ENCODE measurements at regions not wholly inside any gene's neighbourhood (a gene's known extent, or its start where the extent isn't known, plus 50 kb on each side); places are given as distances from the start of the nearest gene placed in this dataset.

DNA sequence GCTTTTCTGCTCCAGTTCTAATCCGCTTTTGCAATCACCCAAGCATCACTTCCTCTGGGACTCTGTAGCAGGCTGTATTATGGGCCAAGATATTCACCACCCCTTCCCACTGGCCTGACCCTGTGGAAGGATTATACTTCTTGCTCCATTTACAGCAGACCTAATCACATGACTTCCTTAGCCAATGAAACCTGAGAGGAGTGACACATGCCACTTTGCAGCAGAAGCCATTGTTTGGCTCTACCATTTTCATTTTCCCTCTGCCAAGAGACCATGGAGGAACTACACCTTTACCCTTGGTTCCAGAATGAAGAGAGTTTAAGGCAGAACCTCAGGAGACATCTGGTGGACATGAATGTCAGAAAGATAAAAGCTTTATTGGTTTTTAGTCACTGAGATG, 134.9 kb upstream of the HSD17B12 start:
- no peaks in the 10 kb centered on the region for H3K9me3 ChIP-seq (ENCODE audit: control insufficient read depth, insufficient read depth, low read length)
- H3K4me3 ChIP-seq (ENCODE audit: low read length) = no peak overlapping the region
- no peaks in the 10 kb centered on the region for H3K36me3 ChIP-seq (ENCODE audit: control insufficient read depth, insufficient read depth, low read length)
- no peak overlapping the region for H3K27ac ChIP-seq (ENCODE audit: low read length)
- DNase-seq (ENCODE audit: low read depth, low spot score) = no peak
- H3K27me3 ChIP-seq (ENCODE audit: control insufficient read depth, insufficient read depth, low read length) = peaks cover 8% of the 10 kb centered on the region; the same call in 1 of the 2 replicates
- no CpG with 5 or more reads among the region's 1 CpG for WGBS (ENCODE audit: insufficient coverage, insufficient read length)
- H3K4me1 ChIP-seq (ENCODE audit: control insufficient read depth, insufficient read depth, low read length) = peaks cover 1% of the 10 kb centered on the region; the same call in 1 of the 2 replicates

DNA sequence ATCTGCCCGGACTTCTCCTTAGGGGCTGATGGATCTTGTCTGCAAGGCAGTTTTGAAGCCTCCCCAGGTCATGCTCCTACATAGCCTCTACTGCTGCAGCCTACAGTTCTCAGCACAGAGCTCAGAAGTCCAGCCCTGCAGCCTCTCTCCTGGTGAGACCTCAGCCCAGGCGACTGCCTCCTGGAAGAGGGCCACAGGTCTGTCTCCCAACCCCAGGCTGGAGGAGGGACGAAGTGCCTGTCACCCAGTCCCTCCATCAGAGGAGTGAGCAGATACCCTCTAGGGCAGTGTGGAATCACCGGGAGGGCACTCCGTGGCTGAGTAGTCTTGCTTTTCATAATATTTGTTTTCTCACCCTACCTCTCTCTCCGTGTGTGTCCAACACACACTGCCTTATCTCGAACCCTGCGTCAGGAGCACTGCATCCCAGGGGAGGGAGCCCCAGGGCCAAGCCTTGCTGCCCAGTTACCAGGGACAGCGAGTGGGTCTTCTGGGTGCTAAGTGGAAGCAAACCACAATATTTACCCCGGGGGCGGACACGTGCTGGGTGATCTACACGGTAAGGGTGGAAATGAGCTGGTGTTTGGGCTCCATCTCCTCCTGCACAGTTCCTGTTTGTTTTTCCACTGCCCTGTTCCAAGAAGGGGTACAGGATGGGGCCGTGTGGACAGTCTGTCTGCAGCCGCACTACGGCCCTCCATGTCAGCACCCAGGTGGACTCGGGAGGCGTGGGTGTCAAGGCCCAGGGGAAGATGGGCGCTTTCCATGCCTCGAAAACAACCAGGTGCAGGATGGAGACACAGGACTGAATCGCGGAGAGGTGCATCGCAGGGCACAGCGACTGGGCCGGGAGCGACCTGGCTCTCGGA, 133.7 kb upstream of the HSD17B12 start:
- Histone ChIP-seq H3K27me3 (ENCODE audit: control insufficient read depth, insufficient read depth, low read length) (peaks cover 8% of the 10 kb centered on the region; the same call in 1 of the 2 replicates), H3K27ac (ENCODE audit: low read length) (no peak overlapping the region), H3K36me3 (ENCODE audit: control insufficient read depth, insufficient read depth, low read length) (no peaks in the 10 kb centered on the region), H3K9me3 (ENCODE audit: control insufficient read depth, insufficient read depth, low read length) (no peaks in the 10 kb centered on the region), H3K4me3 (ENCODE audit: low read length) (peak overlapping the region; percentile 37; the same call in 1 of the 2 replicates), H3K4me1 (ENCODE audit: control insufficient read depth, insufficient read depth, low read length) (peaks cover 1% of the 10 kb centered on the region; the same call in 1 of the 2 replicates)
- no peak for DNase-seq (ENCODE audit: low read depth, low spot score)
- WGBS (ENCODE audit: insufficient coverage, insufficient read length) = no CpG with 5 or more reads among the region's 27 CpGs

DNA sequence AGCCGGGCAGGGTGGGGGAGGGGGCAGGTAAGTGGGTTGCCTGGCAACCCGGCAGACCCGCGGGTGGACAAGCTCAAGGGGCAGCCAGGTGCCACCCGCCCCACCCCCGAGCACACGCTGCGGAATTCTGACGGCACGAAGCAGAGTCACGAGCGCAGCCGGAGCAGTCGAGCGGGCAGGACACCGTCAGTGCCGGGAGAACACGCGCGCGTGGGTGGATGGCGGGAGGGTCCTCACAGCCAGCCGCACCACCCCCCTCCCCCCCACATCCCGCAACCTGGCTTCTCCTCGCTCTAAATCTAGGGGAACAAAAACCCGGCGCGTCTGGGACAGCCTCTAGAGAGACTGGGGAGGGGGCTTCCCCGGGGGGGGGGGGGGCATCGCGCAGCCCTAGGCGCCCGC, 133.1 kb upstream of the HSD17B12 start:
- Histone ChIP-seq H3K36me3 (ENCODE audit: control insufficient read depth, insufficient read depth, low read length) (no peaks in the 10 kb centered on the region), H3K4me1 (ENCODE audit: control insufficient read depth, insufficient read depth, low read length) (peaks cover 1% of the 10 kb centered on the region; the same call in 1 of the 2 replicates), H3K9me3 (ENCODE audit: control insufficient read depth, insufficient read depth, low read length) (no peaks in the 10 kb centered on the region), H3K27me3 (ENCODE audit: control insufficient read depth, insufficient read depth, low read length) (peaks cover 8% of the 10 kb centered on the region; the same call in 1 of the 2 replicates), H3K27ac (ENCODE audit: low read length) (no peak overlapping the region), H3K4me3 (ENCODE audit: low read length) (peak overlapping the region; percentile 37; the same call in 1 of the 2 replicates)
- no peak for DNase-seq (ENCODE audit: low read depth, low spot score)
- WGBS (ENCODE audit: insufficient coverage, insufficient read length) = no CpG with 5 or more reads among the region's 33 CpGs

DNA sequence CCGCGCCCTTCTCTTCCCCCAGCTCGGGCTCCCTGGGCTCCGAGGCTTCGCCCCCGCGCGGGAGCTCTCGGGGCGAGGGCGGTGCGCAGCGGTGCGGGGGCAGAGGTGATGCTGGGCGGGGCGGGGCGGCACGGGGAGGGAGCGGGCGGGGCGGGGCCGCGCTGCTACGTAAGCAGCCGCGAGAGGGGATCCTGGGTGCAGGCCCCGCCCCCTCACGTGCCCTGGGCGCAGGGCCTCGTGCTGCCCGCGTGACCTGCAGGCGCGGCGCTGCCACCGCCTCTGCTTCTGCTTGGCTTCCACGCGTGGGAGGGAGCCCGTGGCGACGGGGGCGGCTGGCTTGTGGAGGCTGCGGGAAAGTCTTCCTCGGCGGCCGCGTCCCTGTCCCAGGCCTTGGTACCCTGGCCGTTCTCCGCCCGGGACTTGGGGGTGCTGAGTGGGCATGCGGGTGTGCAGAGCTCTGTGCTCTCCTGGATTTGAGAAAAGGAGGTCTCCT, 132.6 kb upstream of the HSD17B12 start:
- Histone ChIP-seq H3K4me1 (ENCODE audit: control insufficient read depth, insufficient read depth, low read length) (peaks cover 1% of the 10 kb centered on the region; the same call in 1 of the 2 replicates), H3K27ac (ENCODE audit: low read length) (no peak overlapping the region), H3K36me3 (ENCODE audit: control insufficient read depth, insufficient read depth, low read length) (no peaks in the 10 kb centered on the region), H3K27me3 (ENCODE audit: control insufficient read depth, insufficient read depth, low read length) (peaks cover 8% of the 10 kb centered on the region; the same call in 1 of the 2 replicates), H3K9me3 (ENCODE audit: control insufficient read depth, insufficient read depth, low read length) (no peaks in the 10 kb centered on the region), H3K4me3 (ENCODE audit: low read length) (peak overlapping the region; percentile 37; the same call in 1 of the 2 replicates)
- DNase-seq (ENCODE audit: low read depth, low spot score) = no peak
- no CpG with 5 or more reads among the region's 51 CpGs for WGBS (ENCODE audit: insufficient coverage, insufficient read length)

DNA sequence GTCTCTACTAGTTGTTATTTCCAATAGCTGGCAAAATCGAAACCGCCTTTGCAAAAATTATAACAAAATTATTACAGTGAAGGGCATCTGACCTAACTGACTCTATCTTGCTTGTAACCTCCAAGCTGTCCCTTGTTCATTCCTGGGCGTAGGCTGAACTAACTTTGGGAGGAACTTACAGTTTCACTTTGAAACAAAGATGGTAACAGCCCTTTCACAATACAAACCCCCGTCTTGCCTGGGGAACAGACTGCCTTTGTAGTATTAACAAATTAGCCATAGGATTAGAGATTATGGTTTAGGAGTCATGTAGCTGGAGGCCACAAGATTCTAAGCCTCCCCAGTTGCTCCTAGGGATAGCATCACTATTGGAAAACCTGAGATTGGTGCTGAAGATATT, 131.6 kb upstream of the HSD17B12 start:
- Histone ChIP-seq H3K36me3 (ENCODE audit: control insufficient read depth, insufficient read depth, low read length) (no peaks in the 10 kb centered on the region), H3K27ac (ENCODE audit: low read length) (no peak overlapping the region), H3K9me3 (ENCODE audit: control insufficient read depth, insufficient read depth, low read length) (no peaks in the 10 kb centered on the region), H3K4me3 (ENCODE audit: low read length) (no peak overlapping the region), H3K27me3 (ENCODE audit: control insufficient read depth, insufficient read depth, low read length) (peaks cover 8% of the 10 kb centered on the region; the same call in 1 of the 2 replicates), H3K4me1 (ENCODE audit: control insufficient read depth, insufficient read depth, low read length) (peaks cover 1% of the 10 kb centered on the region; the same call in 1 of the 2 replicates)
- no peak for DNase-seq (ENCODE audit: low read depth, low spot score)
- WGBS (ENCODE audit: insufficient coverage, insufficient read length) = no CpG with 5 or more reads among the region's 4 CpGs

DNA sequence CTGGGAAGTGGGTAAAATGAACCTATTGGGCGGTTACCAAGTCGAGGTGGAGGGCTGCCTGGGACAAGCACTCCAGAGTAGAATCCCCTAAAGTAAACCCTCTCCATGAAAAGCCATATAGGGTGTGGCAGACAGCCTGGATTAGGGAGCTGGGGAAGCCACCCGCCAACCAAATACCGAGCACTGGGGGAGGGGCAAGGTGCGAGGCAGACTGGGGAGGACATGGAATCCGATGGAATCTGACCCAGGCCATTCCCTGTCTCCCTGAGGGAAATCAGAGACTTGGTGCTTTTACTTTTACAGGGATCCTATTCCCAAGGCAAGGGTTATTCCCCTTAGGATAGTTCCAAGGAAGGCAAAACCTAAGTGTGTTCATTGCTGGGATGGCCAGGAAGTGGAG, 130.9 kb upstream of the HSD17B12 start:
- Histone ChIP-seq H3K36me3 (ENCODE audit: control insufficient read depth, insufficient read depth, low read length) (no peaks in the 10 kb centered on the region), H3K4me3 (ENCODE audit: low read length) (no peak overlapping the region), H3K4me1 (ENCODE audit: control insufficient read depth, insufficient read depth, low read length) (peaks cover 1% of the 10 kb centered on the region; the same call in 1 of the 2 replicates), H3K9me3 (ENCODE audit: control insufficient read depth, insufficient read depth, low read length) (no peaks in the 10 kb centered on the region), H3K27ac (ENCODE audit: low read length) (no peak overlapping the region), H3K27me3 (ENCODE audit: control insufficient read depth, insufficient read depth, low read length) (peaks cover 8% of the 10 kb centered on the region; the same call in 1 of the 2 replicates)
- no CpG with 5 or more reads among the region's 6 CpGs for WGBS (ENCODE audit: insufficient coverage, insufficient read length)
- no peak for DNase-seq (ENCODE audit: low read depth, low spot score)

DNA sequence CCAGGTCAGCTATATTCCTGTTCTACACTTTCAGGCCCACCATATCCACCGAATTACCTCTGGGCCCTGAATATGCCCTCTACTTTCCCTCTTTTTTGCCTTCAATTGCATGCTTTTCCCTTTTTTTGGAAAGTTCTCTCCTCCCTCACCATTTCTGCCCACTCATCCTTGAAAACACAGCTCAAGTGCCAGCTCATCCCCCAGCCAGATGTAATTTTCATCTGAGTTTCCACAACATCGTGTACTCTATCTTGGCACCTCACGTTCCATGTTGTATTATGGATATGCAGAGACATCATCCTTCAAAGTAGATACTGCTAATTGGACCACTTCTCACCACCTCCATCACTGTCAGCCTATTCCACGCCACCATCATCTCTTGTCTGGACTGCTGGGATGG, 129.8 kb upstream of the HSD17B12 start:
- Histone ChIP-seq H3K27me3 (ENCODE audit: control insufficient read depth, insufficient read depth, low read length) (peaks cover 8% of the 10 kb centered on the region; the same call in 1 of the 2 replicates), H3K36me3 (ENCODE audit: control insufficient read depth, insufficient read depth, low read length) (no peaks in the 10 kb centered on the region), H3K9me3 (ENCODE audit: control insufficient read depth, insufficient read depth, low read length) (no peaks in the 10 kb centered on the region), H3K27ac (ENCODE audit: low read length) (no peak overlapping the region), H3K4me1 (ENCODE audit: control insufficient read depth, insufficient read depth, low read length) (peaks cover 1% of the 10 kb centered on the region; the same call in 1 of the 2 replicates), H3K4me3 (ENCODE audit: low read length) (no peak overlapping the region)
- WGBS (ENCODE audit: insufficient coverage, insufficient read length) = no CpG with 5 or more reads among the region's 4 CpGs
- no peak for DNase-seq (ENCODE audit: low read depth, low spot score)

DNA sequence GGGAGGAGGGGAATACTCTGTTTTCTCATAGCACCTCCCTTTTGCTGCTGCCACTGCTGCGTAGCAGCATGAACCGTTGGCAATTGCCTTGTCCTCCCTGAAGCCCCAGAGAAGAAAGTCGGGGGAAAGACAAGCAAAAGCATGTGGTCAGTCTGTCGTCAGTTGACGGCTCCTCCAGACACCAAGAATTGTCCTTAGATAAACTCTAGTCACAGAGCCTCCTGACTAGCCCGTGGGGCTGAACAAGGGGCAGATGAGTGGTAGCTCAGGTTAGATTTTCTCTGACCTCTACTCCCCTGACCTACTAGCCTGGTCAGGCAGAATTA, 126.4 kb upstream of the HSD17B12 start:
- Histone ChIP-seq H3K27ac (ENCODE audit: low read length) (no peak overlapping the region), H3K4me1 (ENCODE audit: control insufficient read depth, insufficient read depth, low read length) (peaks cover 6% of the 10 kb centered on the region), H3K4me3 (ENCODE audit: low read length) (no peak overlapping the region), H3K36me3 (ENCODE audit: control insufficient read depth, insufficient read depth, low read length) (no peaks in the 10 kb centered on the region), H3K9me3 (ENCODE audit: control insufficient read depth, insufficient read depth, low read length) (no peaks in the 10 kb centered on the region), H3K27me3 (ENCODE audit: control insufficient read depth, insufficient read depth, low read length) (no peaks in the 10 kb centered on the region; the same call in 1 of the 2 replicates)
- no CpG with 5 or more reads among the region's 6 CpGs for WGBS (ENCODE audit: insufficient coverage, insufficient read length)
- no peak for DNase-seq (ENCODE audit: low read depth, low spot score)

DNA sequence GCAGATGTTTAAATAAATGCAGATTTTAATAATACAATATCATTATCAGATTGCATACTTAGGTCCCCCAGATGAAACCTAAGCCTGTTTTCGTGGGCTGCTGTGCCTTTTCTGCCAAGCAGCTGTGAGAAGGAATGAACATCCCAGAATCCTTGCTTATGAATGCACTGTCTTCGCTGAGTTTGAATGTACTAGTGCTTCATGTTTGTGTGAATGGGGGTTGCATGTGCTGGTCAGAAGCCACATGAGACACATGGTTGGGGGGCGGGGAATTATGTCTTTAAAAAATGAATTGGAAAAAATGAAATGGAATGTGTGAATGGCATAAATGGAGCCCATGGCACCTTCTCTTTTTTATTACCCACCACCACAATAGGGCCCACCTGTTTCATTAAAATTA, 125.4 kb upstream of the HSD17B12 start:
- H3K27ac ChIP-seq (ENCODE audit: low read length) = no peak overlapping the region
- H3K27me3 ChIP-seq (ENCODE audit: control insufficient read depth, insufficient read depth, low read length) = no peaks in the 10 kb centered on the region; the same call in 1 of the 2 replicates
- H3K4me3 ChIP-seq (ENCODE audit: low read length) = no peak overlapping the region
- H3K4me1 ChIP-seq (ENCODE audit: control insufficient read depth, insufficient read depth, low read length) = peaks cover 9% of the 10 kb centered on the region
- WGBS (ENCODE audit: insufficient coverage, insufficient read length) = no CpG with 5 or more reads among the region's 3 CpGs
- H3K9me3 ChIP-seq (ENCODE audit: control insufficient read depth, insufficient read depth, low read length) = no peaks in the 10 kb centered on the region
- no peak for DNase-seq (ENCODE audit: low read depth, low spot score)
- no peaks in the 10 kb centered on the region for H3K36me3 ChIP-seq (ENCODE audit: control insufficient read depth, insufficient read depth, low read length)

DNA sequence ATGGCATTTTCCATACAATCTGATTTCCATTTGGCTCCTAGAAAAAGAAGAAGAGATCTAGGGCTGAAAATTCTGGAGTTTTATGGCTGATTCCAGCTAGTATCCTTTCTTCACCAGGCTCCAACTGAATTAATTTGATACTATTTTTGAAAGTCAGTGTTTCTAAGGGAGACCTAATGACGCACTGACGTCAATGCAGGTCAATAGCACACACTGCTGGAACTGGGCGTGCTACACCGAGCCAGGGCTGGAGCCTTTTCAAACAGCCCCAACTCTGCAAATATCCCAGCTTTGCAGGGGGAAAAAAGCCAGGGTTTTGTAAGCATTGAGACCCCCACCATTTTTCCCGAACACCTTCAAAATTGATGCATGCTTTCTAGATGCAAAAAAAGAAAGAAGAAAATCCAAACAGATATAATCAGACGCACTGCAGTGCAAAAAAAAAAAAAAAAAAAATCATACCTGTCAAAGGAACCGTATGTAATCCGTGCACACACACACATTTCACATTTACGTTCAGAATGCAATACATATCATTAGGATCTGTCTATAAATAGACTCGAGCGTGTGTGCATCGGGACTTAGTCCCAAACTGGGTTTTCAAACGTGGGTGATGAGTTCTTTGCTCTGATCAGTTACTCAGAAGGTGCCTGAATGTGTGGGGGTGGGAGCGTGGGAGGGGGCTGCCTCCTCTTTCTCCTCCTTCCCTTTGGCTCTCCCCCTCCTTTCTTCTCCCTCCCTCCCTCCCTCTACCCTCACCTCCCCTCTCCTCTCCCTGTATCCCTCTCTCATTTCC, 124.5 kb upstream of the HSD17B12 start:
- no peak for DNase-seq (ENCODE audit: low read depth, low spot score)
- no peak overlapping the region for H3K4me3 ChIP-seq (ENCODE audit: low read length)
- no peaks in the 10 kb centered on the region for H3K9me3 ChIP-seq (ENCODE audit: control insufficient read depth, insufficient read depth, low read length)
- H3K27ac ChIP-seq (ENCODE audit: low read length) = no peak overlapping the region
- peaks cover 9% of the 10 kb centered on the region for H3K4me1 ChIP-seq (ENCODE audit: control insufficient read depth, insufficient read depth, low read length)
- no peaks in the 10 kb centered on the region; the same call in 1 of the 2 replicates for H3K27me3 ChIP-seq (ENCODE audit: control insufficient read depth, insufficient read depth, low read length)
- no peaks in the 10 kb centered on the region for H3K36me3 ChIP-seq (ENCODE audit: control insufficient read depth, insufficient read depth, low read length)
- no CpG with 5 or more reads among the region's 14 CpGs for WGBS (ENCODE audit: insufficient coverage, insufficient read length)
